H9 (cell line): ENCODE measurements at regions not wholly inside any gene's neighbourhood (a gene's known extent, or its start where the extent isn't known, plus 50 kb on each side); places are given as distances from the start of the nearest gene placed in this dataset.
"Not testable (repeated sequence)": the region's sequence is repeated elsewhere in the genome, so short reads cannot be mapped to it uniquely, and the experiment has no call there.

ENCODE experiments used
- DNase-seq: peaks from one replicate; pipeline ENCODE4 v3.0.0-alpha.2; 2017
- H2AFZ ChIP-seq: one replicate; pipeline ENCODE4 v1.6.1; 2013; ENCODE audit warnings: mild to moderate bottlenecking, low read length, control low read depth, moderate library complexity
- H2AK5ac ChIP-seq: 2 replicates; pipeline ENCODE4 v1.6.1; 2013; ENCODE audit warnings: low read length, control low read depth, mixed read lengths; ENCODE audit not compliant: insufficient read length
- H2BK120ac ChIP-seq: one replicate; pipeline ENCODE4 v1.6.1; 2013; ENCODE audit warnings: low read depth, mild to moderate bottlenecking, low read length, control low read depth, inconsistent platforms; ENCODE audit not compliant: poor library complexity, severe bottlenecking
- H2BK12ac ChIP-seq: 2 replicates; pipeline ENCODE4 v1.6.1; 2013; ENCODE audit warnings: low read length, control low read depth, mixed read lengths, low read depth; ENCODE audit not compliant: insufficient read length
- H2BK15ac ChIP-seq: 2 replicates; pipeline ENCODE4 v1.6.1; 2013; ENCODE audit warnings: low read depth, low read length, control low read depth
- H2BK20ac ChIP-seq: one replicate; pipeline ENCODE4 v1.6.1; 2013; ENCODE audit warnings: low read depth, mild to moderate bottlenecking, low read length, control low read depth, inconsistent platforms; ENCODE audit not compliant: poor library complexity, severe bottlenecking
- H2BK5ac ChIP-seq: 2 replicates; pipeline ENCODE4 v1.6.1; 2013; ENCODE audit warnings: low read length, control low read depth, mixed read lengths; ENCODE audit not compliant: insufficient read length
- H3K14ac ChIP-seq: 2 replicates; pipeline ENCODE4 v1.6.1; 2013; ENCODE audit warnings: low read length, control low read depth; ENCODE audit not compliant: insufficient read depth
- H3K18ac ChIP-seq: 2 replicates; pipeline ENCODE4 v1.6.1; 2013; ENCODE audit warnings: low read depth, mild to moderate bottlenecking, mixed read lengths, low read length, control low read depth; ENCODE audit not compliant: insufficient read length
- H3K23ac ChIP-seq: 2 replicates; pipeline ENCODE4 v1.6.1; 2013; ENCODE audit warnings: low read length, control low read depth, mixed read lengths, low read depth; ENCODE audit not compliant: insufficient read length
- H3K23me2 ChIP-seq: 2 replicates; pipeline ENCODE4 v1.6.1; 2013; ENCODE audit warnings: low read depth, mild to moderate bottlenecking, mixed read lengths, low read length, control low read depth; ENCODE audit not compliant: insufficient read length, poor library complexity, severe bottlenecking
- H3K27ac ChIP-seq: 2 replicates; pipeline ENCODE4 v1.5.1; 2013; ENCODE audit warnings: low read length, control low read depth, mixed read lengths, low read depth; ENCODE audit not compliant: insufficient read length
- H3K27me3 ChIP-seq: 2 replicates; pipeline ENCODE4 v1.6.1; 2013; ENCODE audit warnings: low read length, control low read depth, inconsistent platforms; ENCODE audit not compliant: insufficient read depth
- H3K4ac ChIP-seq: 2 replicates; pipeline ENCODE4 v1.6.1; 2013; ENCODE audit warnings: low read depth, mild to moderate bottlenecking, control low read depth, inconsistent platforms, low read length, moderate library complexity
- H3K4me1 ChIP-seq: 2 replicates; pipeline ENCODE4 v1.6.1; 2013; ENCODE audit warnings: low read length, control low read depth, inconsistent platforms; ENCODE audit not compliant: insufficient read depth
- H3K4me2 ChIP-seq: 2 replicates; pipeline ENCODE4 v1.6.1; 2013; ENCODE audit warnings: low read length, control low read depth, mixed read lengths; ENCODE audit not compliant: insufficient read length, insufficient read depth
- H3K56ac ChIP-seq: 2 replicates; pipeline ENCODE4 v1.6.1; 2013; ENCODE audit warnings: low read depth, mild to moderate bottlenecking, mixed read lengths, low read length, control low read depth; ENCODE audit not compliant: insufficient read length
- H3K79me1 ChIP-seq: 2 replicates; pipeline ENCODE4 v1.6.1; 2013; ENCODE audit warnings: low read depth, mild to moderate bottlenecking, moderate library complexity, low read length, control low read depth, inconsistent platforms; ENCODE audit not compliant: insufficient read depth, poor library complexity, severe bottlenecking
- H3K79me2 ChIP-seq: 2 replicates; pipeline ENCODE4 v1.6.1; 2013; ENCODE audit warnings: low read length, control low read depth, inconsistent platforms; ENCODE audit not compliant: insufficient read depth
- H3K9ac ChIP-seq: 2 replicates; pipeline ENCODE4 v1.6.1; 2013; ENCODE audit warnings: low read length, control low read depth, mixed read lengths; ENCODE audit not compliant: insufficient read length; ENCODE audit errors: extremely low read depth
- H3K9me3 ChIP-seq: one replicate; pipeline ENCODE4 v1.6.1; 2013; ENCODE audit warnings: low read depth, low read length, inconsistent platforms; ENCODE audit not compliant: control insufficient read depth
- H3T11ph ChIP-seq: one replicate; pipeline ENCODE4 v1.6.1; 2013; ENCODE audit warnings: mild to moderate bottlenecking, low read length, control low read depth, inconsistent platforms
- H4K20me1 ChIP-seq: one replicate; pipeline ENCODE4 v1.6.1; 2013; ENCODE audit not compliant: control insufficient read depth, insufficient read length, insufficient read depth
- H4K5ac ChIP-seq: 2 replicates; pipeline ENCODE4 v1.6.1; 2013; ENCODE audit warnings: low read depth, mild to moderate bottlenecking, mixed read lengths, low read length, control low read depth; ENCODE audit not compliant: insufficient read length
- H4K8ac ChIP-seq: replicated peaks from 2 replicates; pipeline ENCODE4 v1.6.1; 2013; ENCODE audit warnings: low read length, control low read depth, mixed read lengths, low read depth; ENCODE audit not compliant: insufficient read length
- H4K91ac ChIP-seq: 2 replicates; pipeline ENCODE4 v1.6.1; 2013; ENCODE audit warnings: low read depth, mild to moderate bottlenecking, moderate library complexity, mixed read lengths, low read length, control low read depth; ENCODE audit not compliant: insufficient read length
- H3K27ac Mint-ChIP-seq, 3 experiments: 2 replicates in 2 of 3; 3 replicates in 1 of 3; pipeline ENCODE4 v1.8.0; 2020 to 2021; ENCODE audit warnings: mixed read lengths in 3 of 3, mild to moderate bottlenecking in 1 of 3, moderate library complexity in 1 of 3
- H3K27me3 Mint-ChIP-seq: 2 replicates; pipeline ENCODE4 v1.8.0; 2021; ENCODE audit warnings: low read depth, mild to moderate bottlenecking, moderate library complexity, mixed read lengths
- H3K36me3 Mint-ChIP-seq, 3 experiments: 2 replicates in 2 of 3; 3 replicates in 1 of 3; pipeline ENCODE4 v1.8.0; 2020 to 2021; ENCODE audit warnings: low read depth in 3 of 3, mixed read lengths in 3 of 3; ENCODE audit not compliant: insufficient read depth in 1 of 3
- H3K4me1 Mint-ChIP-seq, 2 experiments: 2 replicates each; pipeline ENCODE4 v1.8.0; 2020; ENCODE audit warnings: mixed read lengths in 2 of 2
- H3K4me3 Mint-ChIP-seq, 2 experiments: 2 replicates in 1 of 2; 3 replicates in 1 of 2; pipeline ENCODE4 v1.8.0; 2020 to 2021; ENCODE audit warnings: mild to moderate bottlenecking in 2 of 2, mixed read lengths in 2 of 2, moderate library complexity in 1 of 2
- H3K9me3 Mint-ChIP-seq, 2 experiments: 2 replicates in 1 of 2; 3 replicates in 1 of 2; pipeline ENCODE4 v1.8.0; 2020; ENCODE audit warnings: mild to moderate bottlenecking in 2 of 2, mixed read lengths in 2 of 2, moderate library complexity in 1 of 2
- CTCF ChIP-seq: fragments of 200-600 bp; sonication (generic); conservative IDR thresholded peaks from 3 replicates; pipeline ENCODE4 v1.8.0; 2021; ENCODE audit warnings: antibody characterized with exemption, mild to moderate bottlenecking
- WGBS: extraction: QIAGEN DNeasy Blood & Tissue Kit; methylation state at CpG from one replicate; pipeline ENCODE4 v1.1.7; 2013; ENCODE audit warnings: missing lambda C conversion rate, low lambda C conversion rate, mixed read lengths; ENCODE audit not compliant: insufficient read length; ENCODE audit errors: extremely low coverage; 5-methylcytosine and 5-hydroxymethylcytosine counted together

GRCh38 chr10:117454502-117454901 lies 79.3 kb upstream of the PDZD8 start:
- H2AK5ac ChIP-seq, result no peak overlapping the region
- H3K79me2 ChIP-seq, result no peaks in the 10 kb centered on the region
- no peak overlapping the region for H4K8ac ChIP-seq
- Mint-ChIP-seq H3K4me1 (peaks cover 4 to 5% of the 10 kb centered on the region in 2 experiments; a peak in 2 of 4 replicates), H3K27me3 (peaks cover 3% of the 10 kb centered on the region; the same call in 1 of the 2 replicates), H3K9me3 (peaks cover 17 to 20% of the 10 kb centered on the region in 2 experiments), H3K27ac (no peak overlapping the region), H3K4me3 (no peak overlapping the region), H3K36me3 (peaks cover 0 to 13% (median 3%) of the 10 kb centered on the region in 3 experiments; a peak in 6 of 7 replicates)
- H3K27ac ChIP-seq, result no peak overlapping the region
- no peak overlapping the region for H2BK15ac ChIP-seq
- no peaks in the 10 kb centered on the region for H3K4me1 ChIP-seq
- H3K56ac ChIP-seq, result no peak overlapping the region
- H3K14ac ChIP-seq, result no peak overlapping the region
- no peak overlapping the region for H4K91ac ChIP-seq
- H3K23ac ChIP-seq, result no peak overlapping the region
- no peak overlapping the region for H2BK120ac ChIP-seq
- H3K23me2 ChIP-seq, result no peaks in the 10 kb centered on the region
- no peaks in the 10 kb centered on the region for H3K9me3 ChIP-seq
- no peak overlapping the region for H3T11ph ChIP-seq
- H2BK12ac ChIP-seq, result no peak overlapping the region
- H2BK20ac ChIP-seq, result no peak overlapping the region
- H3K27me3 ChIP-seq, result no peaks in the 10 kb centered on the region
- no peak overlapping the region for H3K18ac ChIP-seq
- no peak overlapping the region for H3K4ac ChIP-seq
- no peak overlapping the region for H3K4me2 ChIP-seq
- H4K20me1 ChIP-seq, result no peaks in the 10 kb centered on the region
- H2AFZ ChIP-seq, result no peak overlapping the region
- TF ChIP-seq CTCF, result no peak
- DNase-seq, result no peak
- H3K79me1 ChIP-seq, result no peaks in the 10 kb centered on the region
- H2BK5ac ChIP-seq, result no peak overlapping the region
- H4K5ac ChIP-seq, result no peak overlapping the region
- no CpG with 5 or more reads among the region's 1 CpG for WGBS
- no peak overlapping the region for H3K9ac ChIP-seq

GRCh38 chr10:117453484-117453883 lies 78.2 kb upstream of the PDZD8 start:
- not testable (repeated sequence) for H3K4me2 ChIP-seq, H2AK5ac ChIP-seq, H2AFZ ChIP-seq, H3K27me3 Mint-ChIP-seq, H3K4me1 Mint-ChIP-seq, H4K8ac ChIP-seq, H3K79me1 ChIP-seq, H2BK12ac ChIP-seq, H3K23ac ChIP-seq, H3K27ac ChIP-seq, H3K56ac ChIP-seq, H3K9ac ChIP-seq, H3K23me2 ChIP-seq, H4K20me1 ChIP-seq, H3K27me3 ChIP-seq, H3K18ac ChIP-seq, H3K4me1 ChIP-seq, H3K9me3 ChIP-seq, H2BK5ac ChIP-seq, H3K4me3 Mint-ChIP-seq, H4K5ac ChIP-seq, H3K14ac ChIP-seq, H2BK15ac ChIP-seq, H2BK20ac ChIP-seq, H3K27ac Mint-ChIP-seq, H4K91ac ChIP-seq, H2BK120ac ChIP-seq, DNase-seq, H3T11ph ChIP-seq, H3K79me2 ChIP-seq, H3K4ac ChIP-seq
- no CpG with 5 or more reads among the region's 5 CpGs for WGBS
- Mint-ChIP-seq H3K9me3 (peaks cover 17 to 21% of the 10 kb centered on the region in 2 experiments), H3K36me3 (peaks cover 0 to 13% (median 3%) of the 10 kb centered on the region in 3 experiments; a peak in 6 of 7 replicates)
